ENCODE measurements at regions not wholly inside any gene's neighbourhood (a gene's known extent, or its start where the extent isn't known, plus 50 kb on each side); places are given as distances from the start of the nearest gene placed in this dataset.

- TF ChIP-seq CTCF (CRISPR knock-in tag; IDR thresholded peaks at IDR 0.05), result no peak
Observed at GRCh38 chr12:4119157-4119761, 154.3 kb upstream of the CCND2 start (continued).

DNA sequence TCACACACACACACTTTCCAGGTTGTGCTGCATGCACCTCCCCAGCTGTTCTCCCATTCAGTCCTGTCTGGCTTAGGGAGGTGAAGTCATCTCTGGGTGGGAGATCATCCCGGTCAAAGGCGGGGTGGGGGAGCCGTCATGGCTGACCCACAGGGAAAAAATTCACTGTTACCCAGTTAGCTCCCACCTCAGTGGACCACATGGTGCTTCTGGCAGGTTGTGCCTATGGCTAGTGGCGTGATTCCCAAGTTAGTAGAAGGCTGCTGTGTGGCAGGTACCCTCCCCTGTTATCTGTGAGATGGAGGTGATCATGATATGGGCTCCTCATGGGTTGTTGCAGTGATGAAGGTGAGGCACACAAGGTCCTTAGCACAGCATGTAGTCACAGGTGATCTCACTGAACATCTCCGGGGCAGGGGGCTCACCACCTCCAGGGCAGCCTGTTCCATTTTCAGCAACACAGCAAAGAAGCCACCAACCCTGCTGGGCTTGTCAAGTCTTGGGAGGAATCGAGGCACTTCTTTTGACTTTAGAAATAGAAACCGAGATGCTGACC lies 154.9 kb upstream of the CCND2 start:
- Histone ChIP-seq H3K27ac (ENCODE audit: extremely low read length, insufficient read depth, low read length) (no peak overlapping the region), H3K36me3 (replicated peaks in 1 of 2; ENCODE audit: control insufficient read depth in 1 of 2, insufficient read depth in 2 of 2, low read length in 2 of 2) (no peaks in the 10 kb centered on the region), H4K20me1 (ENCODE audit: insufficient read depth, low read length) (no peaks in the 10 kb centered on the region), H2AFZ (ENCODE audit: low read length) (no peak overlapping the region), H3K4me2 (ENCODE audit: low read depth, low read length) (no peak overlapping the region), H3K79me2 (ENCODE audit: insufficient read depth, low read length) (no peaks in the 10 kb centered on the region), H3K9me3 (ENCODE audit: low read length) (no peaks in the 10 kb centered on the region), H3K27me3 (ENCODE audit: control insufficient read depth in 1 of 2, insufficient read depth in 2 of 2, low read length in 2 of 2) (peaks cover 1 to 4% of the 10 kb centered on the region in 2 experiments; a peak in 2 of 5 replicates), H3K9ac (ENCODE audit: insufficient read depth, low read depth, low read length) (no peak overlapping the region), H3K4me1 (ENCODE audit: insufficient read depth, low read length) (no peaks in the 10 kb centered on the region), H3K4me3 (replicated peaks in 1 of 3; ENCODE audit: insufficient read depth in 1 of 3, low read depth in 2 of 3, low read length in 3 of 3) (no peak overlapping the region)
- in situ Hi-C loops (cut with HindIII; ENCODE audit: extremely low pct_ligation_motif_present, low pct_unique_long_range_greater_than_20kb) (no loop called here), intact Hi-C loops (cut with micrococcal nuclease; ENCODE audit: unreplicated experiment) (no loop called here)
- DNase-seq (ENCODE audit: low spot score), result no peak
- ATAC-seq, result no peak
- CTCF ChIA-PET (ENCODE audit: low intra/inter-chr PET ratio, low total read pairs), result no interaction called here
- POLR2A ChIA-PET, result no interaction called here
- 41% methylated on average over 6 of the region's 7 CpGs for WGBS (ENCODE audit: low lambda C conversion rate)
- FAIRE-seq, result no peak
- no peak for TF ChIP-seq MAZ (IDR thresholded peaks at IDR 0.05; ENCODE audit: borderline replicate concordance, low read depth, low read length)
- TF ChIP-seq MAZ (CRISPR knock-in tag; IDR thresholded peaks at IDR 0.05; ENCODE audit: low read depth), result no peak
- TF ChIP-seq ZNF30 (CRISPR knock-in tag; IDR thresholded peaks at IDR 0.05), result no peak
- no TSS peak for BruUV-seq (replicated peaks)
